ENCODE measurements at regions not wholly inside any gene's neighbourhood (a gene's known extent, or its start where the extent isn't known, plus 50 kb on each side); places are given as distances from the start of the nearest gene placed in this dataset.

GRCh38 chr10:22135591-22135990 lies 82.2 kb downstream of the EBLN1 start (continued):
- TF ChIP-seq, protein P1, sequence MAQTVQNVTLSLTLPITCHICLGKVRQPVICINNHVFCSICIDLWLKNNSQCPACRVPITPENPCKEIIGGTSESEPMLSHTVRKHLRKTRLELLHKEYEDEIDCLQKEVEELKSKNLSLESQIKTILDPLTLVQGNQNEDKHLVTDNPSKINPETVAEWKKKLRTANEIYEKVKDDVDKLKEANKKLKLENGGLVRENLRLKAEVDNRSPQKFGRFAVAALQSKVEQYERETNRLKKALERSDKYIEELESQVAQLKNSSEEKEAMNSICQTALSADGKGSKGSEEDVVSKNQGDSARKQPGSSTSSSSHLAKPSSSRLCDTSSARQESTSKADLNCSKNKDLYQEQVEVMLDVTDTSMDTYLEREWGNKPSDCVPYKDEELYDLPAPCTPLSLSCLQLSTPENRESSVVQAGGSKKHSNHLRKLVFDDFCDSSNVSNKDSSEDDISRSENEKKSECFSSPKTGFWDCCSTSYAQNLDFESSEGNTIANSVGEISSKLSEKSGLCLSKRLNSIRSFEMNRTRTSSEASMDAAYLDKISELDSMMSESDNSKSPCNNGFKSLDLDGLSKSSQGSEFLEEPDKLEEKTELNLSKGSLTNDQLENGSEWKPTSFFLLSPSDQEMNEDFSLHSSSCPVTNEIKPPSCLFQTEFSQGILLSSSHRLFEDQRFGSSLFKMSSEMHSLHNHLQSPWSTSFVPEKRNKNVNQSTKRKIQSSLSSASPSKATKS (CRISPR knock-in tag; IDR thresholded peaks at IDR 0.05): no peak
- TF ChIP-seq ZNF41 (CRISPR knock-in tag; conservative IDR thresholded peaks at IDR 0.05): no peak
- TF ChIP-seq FOXP1 (CRISPR knock-in tag; IDR thresholded peaks at IDR 0.05): no peak
- TF ChIP-seq, protein P2, sequence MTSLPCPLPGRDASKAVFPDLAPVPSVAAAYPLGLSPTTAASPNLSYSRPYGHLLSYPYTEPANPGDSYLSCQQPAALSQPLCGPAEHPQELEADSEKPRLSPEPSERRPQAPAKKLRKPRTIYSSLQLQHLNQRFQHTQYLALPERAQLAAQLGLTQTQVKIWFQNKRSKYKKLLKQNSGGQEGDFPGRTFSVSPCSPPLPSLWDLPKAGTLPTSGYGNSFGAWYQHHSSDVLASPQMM (CRISPR knock-in tag; IDR thresholded peaks at IDR 0.05): no peak
- no peak for TF ChIP-seq KLF13 (tag; IDR thresholded peaks at IDR 0.05; ENCODE audit: borderline replicate concordance, low read depth)
- TF ChIP-seq ZNF398 (CRISPR knock-in tag; IDR thresholded peaks at IDR 0.05): no peak
- no peak for TF ChIP-seq HDAC8 (tag; IDR thresholded peaks at IDR 0.05)
- no peak for TF ChIP-seq DPF2 (IDR thresholded peaks at IDR 0.05)
